DOHH2 (cell line): ENCODE measurements at regions not wholly inside any gene's neighbourhood (a gene's known extent, or its start where the extent isn't known, plus 50 kb on each side); places are given as distances from the start of the nearest gene placed in this dataset.
A peak's percentile ranks its signal among the peaks of the same experiment; 100 is the strongest.

Experiments
- H3F3A ChIP-seq: fragments of 200-600 bp; sonication (generic), shearing (Covaris generic); 2 replicates; pipeline ENCODE4 v1.6.0; 2016; ENCODE audit warnings: antibody characterized with exemption, mild to moderate bottlenecking; ENCODE audit not compliant: control insufficient read depth, insufficient read depth
- H3K27ac ChIP-seq: fragments of 200-600 bp; sonication (generic); 2 replicates; pipeline ENCODE4 v1.5.1; 2014; ENCODE audit warnings: low read depth, mild to moderate bottlenecking, low read length, moderate library complexity
- H3K27me3 ChIP-seq: fragments of 200-600 bp; sonication (generic); 2 replicates; pipeline ENCODE4 v1.6.1; 2014; ENCODE audit warnings: mild to moderate bottlenecking, low read length, mixed read lengths; ENCODE audit not compliant: control insufficient read depth
- H3K36me3 ChIP-seq: fragments of 200-600 bp; sonication (generic); 2 replicates; pipeline ENCODE4 v1.6.1; 2014; ENCODE audit warnings: mild to moderate bottlenecking, low read length, moderate library complexity, mixed read lengths; ENCODE audit not compliant: control insufficient read depth
- H3K4me1 ChIP-seq: fragments of 200-600 bp; sonication (generic); 2 replicates; pipeline ENCODE4 v1.6.1; 2014; ENCODE audit warnings: mild to moderate bottlenecking, low read length, mixed read lengths; ENCODE audit not compliant: control insufficient read depth
- H3K4me2 ChIP-seq: fragments of 200-600 bp; sonication (generic); 2 replicates; pipeline ENCODE4 v1.6.0; 2014; ENCODE audit warnings: mild to moderate bottlenecking, low read length, moderate library complexity
- H3K4me3 ChIP-seq: fragments of 200-600 bp; sonication (generic); 2 replicates; pipeline ENCODE4 v1.5.1; 2014; ENCODE audit warnings: mild to moderate bottlenecking, low read length, mixed read lengths
- H3K79me2 ChIP-seq: fragments of 200-600 bp; sonication (generic); 2 replicates; pipeline ENCODE4 v1.6.1; 2014; ENCODE audit warnings: mild to moderate bottlenecking, low read length, mixed read lengths; ENCODE audit not compliant: control insufficient read depth
- H3K9me2 ChIP-seq: fragments of 200-600 bp; sonication (generic); replicated peaks from 2 replicates; pipeline ENCODE4 v1.6.1; 2014; ENCODE audit warnings: mild to moderate bottlenecking, low read length, mixed read lengths; ENCODE audit not compliant: control insufficient read depth
- H3K9me3 ChIP-seq: fragments of 200-600 bp; sonication (generic); 2 replicates; pipeline ENCODE4 v1.6.1; 2014; ENCODE audit warnings: antibody characterized with exemption, low read length, mixed read lengths; ENCODE audit not compliant: control insufficient read depth, insufficient read depth
- H4K20me1 ChIP-seq: fragments of 200-600 bp; sonication (generic); 2 replicates; pipeline ENCODE4 v1.6.0; 2014; ENCODE audit warnings: low read depth, mild to moderate bottlenecking, antibody characterized with exemption, low read length, moderate library complexity; ENCODE audit not compliant: control insufficient read depth, insufficient read depth
- CTCF ChIP-seq: fragments of 200-600 bp; sonication (generic); IDR thresholded peaks from one replicate; pipeline ENCODE4 v1.5.1; 2014; ENCODE audit warnings: antibody characterized with exemption, mild to moderate bottlenecking, low read depth, low read length; ENCODE audit not compliant: poor library complexity, severe bottlenecking
- EZH2phosphoT487 ChIP-seq: fragments of 200-600 bp; sonication (generic); IDR thresholded peaks from 2 replicates; pipeline ENCODE4 v1.6.1; 2017; ENCODE audit warnings: borderline replicate concordance, mild to moderate bottlenecking, antibody characterized with exemption, low read length, moderate library complexity, mixed read lengths

GRCh38 chr12:75933101-75933500 is 98.5 kb downstream of the PHLDA1 start:
- H3K27ac ChIP-seq, result no peak overlapping the region
- H3K79me2 ChIP-seq, result no peaks in the 10 kb centered on the region

GRCh38 chr12:75932241-75932640 is 99.3 kb downstream of the PHLDA1 start:
- no peak overlapping the region for H3K4me3 ChIP-seq
- H3K9me2 ChIP-seq, result no peaks in the 10 kb centered on the region
- TF ChIP-seq EZH2phosphoT487 (no peak), CTCF (no peak)
- no peak overlapping the region for H3K27ac ChIP-seq
- no peaks in the 10 kb centered on the region for H3F3A ChIP-seq
- no peaks in the 10 kb centered on the region for H3K79me2 ChIP-seq
- H3K9me3 ChIP-seq, result no peaks in the 10 kb centered on the region
- peaks cover 19% of the 10 kb centered on the region; the same call in 1 of the 2 replicates for H3K27me3 ChIP-seq
- no peaks in the 10 kb centered on the region for H3K4me1 ChIP-seq
- no peaks in the 10 kb centered on the region for H3K36me3 ChIP-seq
- H3K4me2 ChIP-seq, result no peak overlapping the region
- no peaks in the 10 kb centered on the region for H4K20me1 ChIP-seq

More at GRCh38 chr12:75933101-75933500, 98.5 kb downstream of the PHLDA1 start:
- H3K27me3 ChIP-seq, result peaks cover 15% of the 10 kb centered on the region; the same call in 1 of the 2 replicates
- H3K9me3 ChIP-seq, result no peaks in the 10 kb centered on the region
- no peaks in the 10 kb centered on the region for H3K36me3 ChIP-seq
- H3K4me1 ChIP-seq, result no peaks in the 10 kb centered on the region
- no peak overlapping the region for H3K4me2 ChIP-seq
- no peaks in the 10 kb centered on the region for H4K20me1 ChIP-seq
- no peak overlapping the region for H3K4me3 ChIP-seq
- TF ChIP-seq EZH2phosphoT487, result peak; percentile 76; the same call in 1 of the 2 replicates
- no peak for TF ChIP-seq CTCF
- H3F3A ChIP-seq, result no peaks in the 10 kb centered on the region
- H3K9me2 ChIP-seq, result no peaks in the 10 kb centered on the region

GRCh38 chr12:75923964-75924666 is 107.5 kb downstream of the PHLDA1 start:
- Histone ChIP-seq H3K4me2 (no peak overlapping the region), H3K4me3 (no peak overlapping the region), H3K27me3 (peaks cover 26% of the 10 kb centered on the region), H3K9me2 (no peaks in the 10 kb centered on the region), H3K27ac (no peak overlapping the region), H4K20me1 (no peaks in the 10 kb centered on the region), H3K4me1 (no peaks in the 10 kb centered on the region), H3K9me3 (peaks cover 30% of the 10 kb centered on the region; the same call in 1 of the 2 replicates), H3K36me3 (no peaks in the 10 kb centered on the region), H3K79me2 (no peaks in the 10 kb centered on the region), H3F3A (no peaks in the 10 kb centered on the region)
- TF ChIP-seq EZH2phosphoT487, result no peak
- no peak for TF ChIP-seq CTCF
